ENCODE measurements at regions not wholly inside any gene's neighbourhood (a gene's known extent, or its start where the extent isn't known, plus 50 kb on each side); places are given as distances from the start of the nearest gene placed in this dataset.
"Not testable (repeated sequence)": the region's sequence is repeated elsewhere in the genome, so short reads cannot be mapped to it uniquely, and the experiment has no call there.

DNA sequence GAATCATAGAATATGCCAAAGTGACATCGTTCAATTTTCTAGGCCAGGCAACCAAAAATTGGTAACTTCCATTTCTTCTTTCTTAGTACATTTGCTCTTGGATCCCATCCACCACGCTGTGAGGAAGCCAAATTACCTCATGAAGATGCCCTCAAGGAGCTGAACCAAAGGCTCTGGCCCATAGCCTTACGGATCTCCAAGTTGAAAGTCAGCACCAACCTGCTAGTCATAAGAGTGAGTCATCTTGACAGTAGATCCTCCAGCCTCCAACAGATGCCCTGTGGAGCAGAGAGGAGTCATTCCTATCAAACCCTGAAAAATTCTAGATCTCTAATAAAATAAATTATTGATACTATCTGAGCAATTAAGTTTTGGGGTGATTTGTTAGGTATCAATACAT lies 322.5 kb upstream of the COL8A1 start:
- no peak for DNase-seq (ENCODE audit: low spot score, unreplicated experiment)
- no peak overlapping the region for H3K27ac Mint-ChIP-seq
- H3K9me3 Mint-ChIP-seq (ENCODE audit: low read depth): peaks cover 6% of the 10 kb centered on the region
- H3K4me1 Mint-ChIP-seq (ENCODE audit: low read depth): no peaks in the 10 kb centered on the region
- no peak overlapping the region for H3K4me3 Mint-ChIP-seq (ENCODE audit: low read depth)
- TF ChIP-seq, protein P1, sequence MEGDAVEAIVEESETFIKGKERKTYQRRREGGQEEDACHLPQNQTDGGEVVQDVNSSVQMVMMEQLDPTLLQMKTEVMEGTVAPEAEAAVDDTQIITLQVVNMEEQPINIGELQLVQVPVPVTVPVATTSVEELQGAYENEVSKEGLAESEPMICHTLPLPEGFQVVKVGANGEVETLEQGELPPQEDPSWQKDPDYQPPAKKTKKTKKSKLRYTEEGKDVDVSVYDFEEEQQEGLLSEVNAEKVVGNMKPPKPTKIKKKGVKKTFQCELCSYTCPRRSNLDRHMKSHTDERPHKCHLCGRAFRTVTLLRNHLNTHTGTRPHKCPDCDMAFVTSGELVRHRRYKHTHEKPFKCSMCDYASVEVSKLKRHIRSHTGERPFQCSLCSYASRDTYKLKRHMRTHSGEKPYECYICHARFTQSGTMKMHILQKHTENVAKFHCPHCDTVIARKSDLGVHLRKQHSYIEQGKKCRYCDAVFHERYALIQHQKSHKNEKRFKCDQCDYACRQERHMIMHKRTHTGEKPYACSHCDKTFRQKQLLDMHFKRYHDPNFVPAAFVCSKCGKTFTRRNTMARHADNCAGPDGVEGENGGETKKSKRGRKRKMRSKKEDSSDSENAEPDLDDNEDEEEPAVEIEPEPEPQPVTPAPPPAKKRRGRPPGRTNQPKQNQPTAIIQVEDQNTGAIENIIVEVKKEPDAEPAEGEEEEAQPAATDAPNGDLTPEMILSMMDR (IDR thresholded peaks at IDR 0.05; ENCODE audit: unreplicated experiment): no peak
- H3K27me3 Mint-ChIP-seq: no peaks in the 10 kb centered on the region
- H3K36me3 Mint-ChIP-seq (ENCODE audit: insufficient read depth): no peaks in the 10 kb centered on the region

- TF ChIP-seq, protein P1 (IDR thresholded peaks at IDR 0.05; ENCODE audit: unreplicated experiment): no peak
- H3K27ac Mint-ChIP-seq: no peak overlapping the region
- no peaks in the 10 kb centered on the region for H3K36me3 Mint-ChIP-seq (ENCODE audit: insufficient read depth)
- no peaks in the 10 kb centered on the region for H3K27me3 Mint-ChIP-seq
- peaks cover 26% of the 10 kb centered on the region for H3K9me3 Mint-ChIP-seq (ENCODE audit: low read depth)
- DNase-seq (ENCODE audit: low spot score, unreplicated experiment): no peak
- no peaks in the 10 kb centered on the region for H3K4me1 Mint-ChIP-seq (ENCODE audit: low read depth)
- H3K4me3 Mint-ChIP-seq (ENCODE audit: low read depth): no peak overlapping the region
These were observed 324.9 kb upstream of the COL8A1 start for GRCh38 chr3:99313485-99313884.

DNA sequence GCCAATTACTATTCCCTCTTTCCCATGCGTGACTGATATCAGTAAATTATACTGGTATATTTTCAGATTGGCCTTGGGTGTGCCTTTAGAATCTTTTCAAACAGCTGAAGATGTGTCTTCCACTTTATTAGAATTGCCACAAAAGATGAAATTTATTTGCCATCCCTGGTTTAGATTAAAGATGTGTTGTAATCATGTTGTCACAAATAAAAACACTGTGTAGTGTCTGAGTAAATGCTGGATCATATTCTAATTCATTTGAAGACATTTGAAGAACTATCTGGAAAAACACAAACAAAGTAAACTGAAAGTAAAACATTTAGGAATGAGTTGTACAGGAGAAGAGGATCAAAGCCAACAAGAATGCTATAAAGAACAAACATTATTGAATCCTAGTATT lies 339.7 kb upstream of the COL8A1 start:
- Mint-ChIP-seq H3K27ac (no peak overlapping the region), H3K4me1 (ENCODE audit: low read depth) (peaks cover 13% of the 10 kb centered on the region), H3K9me3 (ENCODE audit: low read depth) (peaks cover 7% of the 10 kb centered on the region), H3K27me3 (no peaks in the 10 kb centered on the region), H3K4me3 (ENCODE audit: low read depth) (no peak overlapping the region), H3K36me3 (ENCODE audit: insufficient read depth) (no peaks in the 10 kb centered on the region)
- no peak for DNase-seq (ENCODE audit: low spot score, unreplicated experiment)
- TF ChIP-seq, protein P1 (IDR thresholded peaks at IDR 0.05; ENCODE audit: unreplicated experiment): no peak

DNA sequence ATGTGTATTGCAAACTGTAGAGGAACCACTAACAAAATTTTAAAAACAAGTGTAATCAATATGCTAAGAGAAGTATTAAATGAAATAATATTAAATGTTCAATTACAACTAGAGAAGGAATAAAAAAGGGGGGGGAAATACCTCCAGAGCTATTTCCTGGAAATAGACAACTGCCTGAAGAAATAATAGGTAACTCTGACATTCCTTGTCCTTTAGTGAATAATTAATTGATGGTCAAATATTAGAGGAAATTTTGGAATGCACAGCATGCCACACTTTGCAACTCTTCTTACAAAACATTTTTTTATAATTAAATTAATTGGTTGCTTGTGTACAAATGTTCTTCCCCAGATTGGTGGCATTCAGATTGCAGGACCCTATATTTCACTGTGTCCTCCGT lies 342.6 kb upstream of the COL8A1 start:
- Mint-ChIP-seq H3K4me1 (ENCODE audit: low read depth) (peaks cover 13% of the 10 kb centered on the region), H3K27ac (no peak overlapping the region), H3K4me3 (ENCODE audit: low read depth) (no peak overlapping the region), H3K36me3 (ENCODE audit: insufficient read depth) (no peaks in the 10 kb centered on the region), H3K27me3 (no peaks in the 10 kb centered on the region), H3K9me3 (ENCODE audit: low read depth) (peaks cover 4% of the 10 kb centered on the region)
- no peak for DNase-seq (ENCODE audit: low spot score, unreplicated experiment)
- TF ChIP-seq, protein P1 (IDR thresholded peaks at IDR 0.05; ENCODE audit: unreplicated experiment): no peak

- peaks cover 13% of the 10 kb centered on the region for H3K4me1 Mint-ChIP-seq (ENCODE audit: low read depth)
- H3K27me3 Mint-ChIP-seq: not testable (repeated sequence)
- H3K4me3 Mint-ChIP-seq (ENCODE audit: low read depth): peak overlapping the region; percentile 34
These were observed 344.3 kb upstream of the COL8A1 start for GRCh38 chr3:99294092-99294491.

GRCh38 chr3:99287876-99288275 lies 350.5 kb upstream of the COL8A1 start:
- Mint-ChIP-seq H3K4me3 (ENCODE audit: low read depth) (no peak overlapping the region), H3K27ac (no peak overlapping the region), H3K4me1 (ENCODE audit: low read depth) (no peaks in the 10 kb centered on the region), H3K36me3 (ENCODE audit: insufficient read depth) (no peaks in the 10 kb centered on the region), H3K9me3 (ENCODE audit: low read depth) (peaks cover 4% of the 10 kb centered on the region), H3K27me3 (no peaks in the 10 kb centered on the region)
- no peak for DNase-seq (ENCODE audit: low spot score, unreplicated experiment)
- TF ChIP-seq, protein P1 (IDR thresholded peaks at IDR 0.05; ENCODE audit: unreplicated experiment): no peak

More at GRCh38 chr3:99294092-99294491, 344.3 kb upstream of the COL8A1 start:
- not testable (repeated sequence) for H3K9me3 Mint-ChIP-seq (ENCODE audit: low read depth); H3K36me3 Mint-ChIP-seq (ENCODE audit: insufficient read depth)
- DNase-seq (ENCODE audit: low spot score, unreplicated experiment): peak; percentile 16
- H3K27ac Mint-ChIP-seq: peak overlapping the region; percentile 23

All from progenitor cell of endocrine pancreas (in vitro differentiated cells).